NCI-H1436 treated with DMSO at 0.1 percent for 48 hours (cell line): ENCODE measurements at regions not wholly inside any gene's neighbourhood (a gene's known extent, or its start where the extent isn't known, plus 50 kb on each side); places are given as distances from the start of the nearest gene placed in this dataset.
"Not testable (repeated sequence)": the region's sequence is repeated elsewhere in the genome, so short reads cannot be mapped to it uniquely, and the experiment has no call there.

Experiments
- DNase-seq: peaks from one replicate; lab custom pipeline; 2025; lab: John Stamatoyannopoulos, UW

- DNase-seq = no peak
Observed at GRCh38 chr3:61381745-61382392, 130.6 kb upstream of the FHIT start.

DNA sequence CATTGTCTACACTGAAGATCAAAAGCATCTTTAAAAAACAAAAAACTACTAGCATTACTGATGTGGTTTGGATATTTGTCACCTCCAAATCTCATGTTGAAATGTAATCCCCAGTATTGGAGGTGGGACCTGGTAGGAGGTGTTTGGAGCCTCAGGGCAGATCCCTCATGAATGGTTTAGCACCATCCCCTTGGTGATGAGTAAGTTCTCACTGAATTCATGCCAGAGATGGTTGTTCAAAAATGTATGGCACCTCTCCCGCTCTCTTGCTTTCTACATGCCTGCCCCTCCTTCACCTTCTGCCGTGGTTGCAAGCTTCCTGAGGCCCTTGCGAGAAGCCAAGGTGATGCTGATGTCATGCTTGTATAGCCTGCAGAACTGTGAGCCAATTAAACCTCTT is 136.6 kb upstream of the FHIT start:
- DNase-seq = no peak

DNA sequence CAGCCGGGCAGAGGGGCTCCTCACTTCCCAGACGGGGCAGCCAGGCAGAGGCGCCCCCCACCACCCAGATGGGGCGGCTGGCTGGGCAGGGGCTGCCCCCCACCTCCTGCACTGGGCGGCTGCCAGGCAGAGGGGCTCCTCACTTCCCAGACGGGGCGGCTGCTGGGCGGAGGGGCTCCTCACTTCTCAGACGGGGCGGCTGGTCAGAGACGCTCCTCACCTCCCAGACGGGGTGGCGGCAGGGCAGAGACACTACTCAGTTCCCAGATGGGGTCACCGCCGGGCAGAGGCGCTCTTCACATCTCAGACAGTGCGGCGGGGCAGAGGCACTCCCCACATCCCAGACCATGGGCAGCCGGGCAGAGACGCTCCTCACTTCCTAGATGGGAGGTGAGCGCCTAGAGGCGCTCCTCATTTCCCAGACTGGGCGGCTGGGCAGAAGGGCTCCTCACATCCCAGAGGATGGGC is 142.3 kb upstream of the FHIT start:
- DNase-seq = not testable (repeated sequence)

DNA sequence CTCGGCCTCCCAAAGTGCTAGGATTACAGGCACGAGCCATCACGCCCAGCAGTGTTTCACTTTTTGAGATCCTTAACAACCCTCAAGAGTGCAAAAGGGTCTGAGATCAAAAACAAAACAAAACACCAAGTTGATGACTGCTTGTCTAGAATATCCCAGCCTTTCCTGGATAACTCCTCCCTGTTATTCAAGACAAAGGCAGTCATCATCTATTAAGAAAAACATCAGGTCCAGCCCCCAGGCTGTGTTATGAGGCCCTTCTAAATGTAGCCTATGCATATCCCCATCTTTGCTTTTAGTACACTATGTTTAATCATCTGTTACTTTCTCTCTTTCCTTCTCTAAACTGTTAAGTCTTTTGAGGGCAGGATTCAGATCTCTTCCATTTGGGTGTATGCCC is 150.1 kb upstream of the FHIT start:
- DNase-seq = no peak

DNA sequence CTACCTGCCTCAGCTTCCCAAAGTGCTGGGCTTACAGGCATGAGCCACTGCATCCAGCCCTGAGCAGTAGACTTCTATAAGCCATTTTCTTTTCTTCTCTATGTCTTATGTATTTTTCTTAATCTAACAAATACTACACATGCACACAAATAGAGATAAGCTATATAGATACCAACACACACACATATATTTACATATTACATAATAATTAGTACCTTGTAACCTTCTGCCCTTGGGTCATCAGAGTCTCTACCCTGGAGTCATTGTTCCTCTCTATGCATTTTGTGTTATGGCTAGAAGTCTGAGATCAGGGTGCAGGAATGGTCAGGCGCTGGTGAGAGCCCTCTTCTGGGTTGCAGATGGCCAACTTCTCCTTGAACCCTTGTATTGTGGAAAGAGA is 154.0 kb upstream of the PTPRG start:
- DNase-seq = no peak

- DNase-seq = no peak
Observed at GRCh38 chr3:61409638-61410037, 151.7 kb upstream of the PTPRG start.

GRCh38 chr3:61410358-61410757 is 151.0 kb upstream of the PTPRG start:
- not testable (repeated sequence) for DNase-seq

DNA sequence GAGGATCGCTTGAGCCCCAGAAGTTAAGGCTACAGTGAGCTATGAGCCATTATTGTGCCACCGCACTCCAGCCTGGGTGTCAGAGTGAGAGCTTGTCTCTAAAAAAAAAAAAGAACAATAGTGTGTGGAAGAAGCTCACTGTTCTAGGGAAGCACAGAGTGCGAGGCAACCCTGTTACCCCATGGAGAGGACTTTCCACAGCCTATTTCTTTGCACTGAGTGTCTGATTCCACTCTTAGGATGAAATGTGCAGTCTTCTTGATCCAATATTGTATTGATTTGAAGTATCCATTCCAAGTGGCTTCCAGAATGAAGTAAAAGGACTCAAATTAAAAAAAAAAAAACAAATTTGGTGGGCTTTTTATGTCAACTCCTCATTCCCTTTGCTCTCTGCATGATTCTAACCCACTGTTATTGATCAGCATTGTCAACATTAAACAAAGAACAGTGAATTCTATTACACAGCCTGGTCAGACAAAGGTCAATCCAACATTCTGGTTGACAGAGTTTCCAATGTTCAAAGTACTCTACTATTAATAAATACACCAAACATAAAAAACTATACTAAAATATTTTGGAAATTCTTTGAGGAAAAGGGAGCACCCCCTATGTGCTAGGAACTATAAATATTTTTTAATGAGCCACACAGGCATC is 150.2 kb upstream of the PTPRG start:
- no peak for DNase-seq

- DNase-seq = no peak
Observed at GRCh38 chr3:61414456-61414855, 146.9 kb upstream of the PTPRG start.

- DNase-seq = no peak
Observed at GRCh38 chr3:61415201-61415600, 146.2 kb upstream of the PTPRG start.

- no peak for DNase-seq
Observed at GRCh38 chr3:61416618-61417017, 144.8 kb upstream of the PTPRG start.

DNA sequence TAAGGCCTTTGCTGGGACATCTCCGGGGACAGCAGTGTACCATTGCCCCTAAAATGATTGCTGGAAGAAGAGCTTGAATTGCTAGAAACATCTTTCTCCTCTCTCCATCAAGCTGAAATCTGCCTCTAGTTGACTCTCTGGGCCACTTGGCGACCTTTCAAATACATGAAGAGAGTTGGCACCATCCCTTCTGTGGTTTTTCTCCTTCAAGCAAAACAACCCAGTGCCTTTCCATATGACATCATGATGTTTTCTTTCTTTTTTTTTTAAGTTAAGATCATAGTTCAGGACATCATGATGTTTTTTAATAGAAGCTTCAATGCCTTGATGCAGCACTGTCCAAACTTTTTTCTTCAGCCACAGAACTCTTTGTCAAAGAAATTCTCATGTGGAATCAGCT is 144.0 kb upstream of the PTPRG start:
- no peak for DNase-seq

- no peak for DNase-seq
Observed at GRCh38 chr3:61420136-61420759, 141.1 kb upstream of the PTPRG start.

GRCh38 chr3:61422945-61423673 is 138.3 kb upstream of the PTPRG start:
- DNase-seq = no peak

- DNase-seq = no peak
Observed at GRCh38 chr3:61425356-61425755, 136.0 kb upstream of the PTPRG start.

- DNase-seq = no peak
Observed at GRCh38 chr3:61429106-61429505, 132.3 kb upstream of the PTPRG start.

GRCh38 chr3:61434901-61435300 is 126.5 kb upstream of the PTPRG start:
- not testable (repeated sequence) for DNase-seq

- not testable (repeated sequence) for DNase-seq
Observed at GRCh38 chr3:61435361-61435760, 126.0 kb upstream of the PTPRG start.

DNA sequence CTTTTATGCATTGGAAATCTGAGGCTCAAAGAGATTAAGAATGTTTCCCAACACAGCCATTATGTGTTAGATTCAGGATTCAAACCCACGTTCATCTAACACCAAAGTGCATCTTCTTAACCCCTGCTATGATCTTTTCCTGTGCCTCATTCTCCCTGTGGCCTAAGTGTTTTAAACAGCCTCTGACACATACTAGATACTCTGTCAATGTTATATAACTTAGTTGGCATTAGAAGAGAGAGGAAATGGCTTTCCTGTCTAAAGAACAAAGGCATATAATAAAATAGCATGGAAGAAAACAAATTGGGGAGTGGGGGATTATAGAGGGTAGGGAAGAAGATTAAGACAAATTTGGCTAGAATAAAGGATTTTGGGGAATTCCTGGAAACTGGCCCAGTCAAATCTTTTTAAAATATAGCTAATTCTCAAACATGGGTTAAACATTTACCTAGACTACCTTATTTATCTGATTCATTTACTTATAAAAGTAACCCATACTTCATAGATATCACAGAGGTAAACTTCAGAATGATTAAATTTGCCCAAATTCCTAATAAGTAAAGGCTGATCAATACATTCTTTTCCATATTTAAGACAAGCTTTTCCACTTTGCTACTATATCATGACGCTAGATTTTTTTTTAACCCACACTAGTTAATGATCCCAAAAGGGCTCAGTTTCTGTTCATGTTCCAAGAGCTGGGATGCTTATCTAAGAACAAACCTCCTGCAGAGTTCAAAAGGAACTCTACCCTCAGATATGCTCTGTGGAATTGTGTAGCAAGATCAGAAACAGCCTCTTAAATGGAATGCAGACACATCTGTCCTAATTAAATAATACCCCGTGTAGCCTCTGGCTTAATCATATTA is 122.9 kb upstream of the PTPRG start:
- no peak for DNase-seq

DNA sequence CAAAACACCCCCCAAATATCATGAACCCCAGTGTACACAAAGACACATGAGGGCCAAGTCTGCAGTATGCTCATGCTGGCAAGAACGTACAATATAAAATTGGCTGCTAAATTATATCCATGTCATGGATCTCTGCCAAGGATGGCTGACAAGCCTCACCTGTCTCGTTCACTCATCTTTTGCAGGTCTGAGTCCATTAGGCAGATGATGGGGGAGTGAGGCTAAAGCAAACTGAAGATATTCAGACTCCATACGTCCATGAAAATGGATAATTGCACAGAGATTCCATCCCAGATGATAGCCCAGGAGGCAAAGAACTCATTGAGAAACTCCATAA is 122.3 kb upstream of the PTPRG start:
- no peak for DNase-seq

DNA sequence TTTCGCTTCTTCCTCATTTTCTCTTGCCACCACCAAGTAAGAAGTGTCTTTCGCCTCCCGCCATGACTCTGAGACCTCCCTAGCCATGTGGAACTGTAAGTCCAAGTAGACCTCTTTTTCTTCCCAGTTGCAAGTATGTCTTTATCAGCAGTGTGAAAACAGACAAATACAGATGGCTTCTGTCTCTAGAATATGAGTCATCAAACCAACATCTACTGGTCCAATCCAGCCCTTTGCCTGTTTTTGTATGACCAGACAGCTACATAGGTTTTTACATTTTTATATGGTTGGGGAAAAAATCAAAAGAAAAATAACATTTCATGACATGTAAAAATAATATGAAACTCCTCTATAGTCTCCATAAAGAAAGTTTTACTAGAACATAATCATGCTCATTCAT is 118.7 kb upstream of the PTPRG start:
- no peak for DNase-seq

GRCh38 chr3:61443886-61444285 is 117.5 kb upstream of the PTPRG start:
- DNase-seq = no peak
